Vagina (tissue), 2 donors: ENCODE measurements at regions not wholly inside any gene's neighbourhood (a gene's known extent, or its start where the extent isn't known, plus 50 kb on each side); places are given as distances from the start of the nearest gene placed in this dataset.
"Not testable (repeated sequence)": the region's sequence is repeated elsewhere in the genome, so short reads cannot be mapped to it uniquely, and the experiment has no call there.

Source experiments
- DNase-seq, 2 donors: peaks; one replicate each; pipeline ENCODE4 v3.0.0-alpha.2; 2017; ENCODE audit errors: extremely low spot score in 2 of 2
- H3K27ac ChIP-seq: fragments of 200-600 bp; sonication (generic); one replicate; pipeline ENCODE4 v1.5.1; 2019
- H3K27me3 ChIP-seq: fragments of 200-600 bp; sonication (generic); one replicate; pipeline ENCODE4 v1.5.1; 2019
- H3K36me3 ChIP-seq, 2 donors: fragments of 200-600 bp; sonication (generic); one replicate each; pipeline ENCODE4 v1.5.1; 2017 to 2019
- H3K4me1 ChIP-seq: fragments of 200-600 bp; sonication (generic); one replicate; pipeline ENCODE4 v1.5.1; 2019
- H3K4me3 ChIP-seq, 2 donors: fragments of 200-600 bp; sonication (generic); 1 replicate in 1 of 2; 2 replicates in 1 of 2; pipeline ENCODE4 v1.5.1; 2016 to 2019
- H3K9me3 ChIP-seq: fragments of 200-600 bp; sonication (generic); one replicate; pipeline ENCODE4 v1.5.1; 2019
- CTCF ChIP-seq, 3 experiments: fragments of 450-650 bp in 2 of 3; fragments of 200-600 bp in 1 of 3; sonication (generic) in 1 of 3; IDR thresholded peaks; one replicate each; pipeline ENCODE4 v1.5.1; 2017 to 2019; ENCODE audit warnings: antibody characterized with exemption in 3 of 3, mild to moderate bottlenecking in 2 of 3, moderate library complexity in 2 of 3
- POLR2A ChIP-seq, 2 donors: fragments of 450-650 bp; IDR thresholded peaks; one replicate each; pipeline ENCODE4 v1.6.1; 2017; ENCODE audit warnings: antibody characterized with exemption in 2 of 2, mild to moderate bottlenecking in 2 of 2, moderate library complexity in 2 of 2
- POLR2AphosphoS5 ChIP-seq, 2 donors: sonication (generic); formaldehyde crosslinking; IDR thresholded peaks; one replicate each; pipeline ENCODE4 v1.9.0; 2017; ENCODE audit warnings: antibody characterized with exemption in 2 of 2, mild to moderate bottlenecking in 2 of 2, low read depth in 1 of 2; ENCODE audit not compliant: insufficient read depth in 1 of 2
- intact Hi-C: fragments of 100-400 bp; cut with DNase I; formaldehyde crosslinking; loops from one replicate; pipeline ENCODE4 v1.15.1; 2023

DNA sequence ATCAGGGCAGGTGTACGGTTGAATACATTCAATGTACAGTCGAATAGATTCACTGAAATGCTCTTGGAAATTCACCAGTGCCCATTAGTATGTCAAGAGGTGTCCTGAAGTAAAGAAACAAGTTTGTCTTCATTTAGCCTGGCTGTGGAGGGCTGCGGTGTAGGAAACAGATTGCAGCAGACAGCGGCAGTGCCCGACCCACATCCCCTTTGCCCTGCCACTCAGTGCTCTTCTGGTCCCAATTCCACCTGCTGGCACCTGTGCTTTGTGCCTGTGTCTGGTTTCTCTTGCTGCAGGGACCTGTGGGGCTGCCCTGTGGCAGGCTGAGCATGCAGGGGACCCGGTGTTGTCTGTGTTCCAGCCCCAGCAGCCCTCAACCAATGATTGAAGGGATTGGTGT lies 183.7 kb downstream of the RPS24 start:
- intact Hi-C loops: no loop called here
- Histone ChIP-seq H3K27ac (no peak overlapping the region), H3K27me3 (no peaks in the 10 kb centered on the region), H3K9me3 (no peaks in the 10 kb centered on the region), H3K4me1 (peaks cover 25% of the 10 kb centered on the region), H3K4me3 (no peak overlapping the region), H3K36me3 (no peaks in the 10 kb centered on the region)
- TF ChIP-seq POLR2AphosphoS5 (IDR thresholded peaks at IDR 0.05; ENCODE audit: insufficient read depth in 1 of 2, low read depth in 1 of 2): no peak
- no peak for TF ChIP-seq CTCF (IDR thresholded peaks at IDR 0.05)
- TF ChIP-seq POLR2A (IDR thresholded peaks at IDR 0.05): no peak
- no peak for DNase-seq

DNA sequence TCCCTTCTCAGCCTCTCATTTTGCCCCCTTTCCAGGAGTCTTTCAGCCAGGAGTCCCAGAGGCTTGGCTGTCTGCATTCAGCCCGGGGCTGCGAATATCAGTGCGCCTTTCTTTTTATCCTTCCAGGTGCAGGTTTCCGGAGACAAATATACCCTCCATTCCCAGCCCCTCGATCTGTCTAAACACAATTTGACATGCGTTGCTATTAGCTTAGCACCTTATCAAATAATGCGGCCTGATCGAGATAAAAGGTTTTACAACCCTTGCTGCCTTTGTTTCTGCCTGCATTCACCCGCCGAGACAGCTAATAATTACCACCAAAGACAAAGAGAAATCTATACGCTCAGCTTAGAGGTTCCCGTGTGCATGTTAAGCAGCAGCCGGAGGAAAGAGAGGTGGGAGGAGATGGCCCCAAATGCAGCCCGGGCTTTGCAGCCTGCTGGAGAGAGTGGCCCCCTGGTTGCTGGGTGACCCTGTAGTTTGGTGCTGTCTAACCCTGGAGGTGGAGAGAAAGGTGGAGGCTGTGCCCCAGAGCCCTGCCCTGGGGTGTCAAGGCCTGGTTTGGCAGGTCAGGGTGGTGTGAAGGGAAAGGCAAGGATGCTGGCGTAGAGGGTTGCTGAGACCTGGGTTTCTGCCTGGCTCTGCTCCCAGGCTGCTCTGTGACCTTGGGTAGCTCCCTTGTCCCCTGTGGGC lies 185.3 kb downstream of the RPS24 start:
- H3K4me3 ChIP-seq: no peak overlapping the region
- peaks cover 21% of the 10 kb centered on the region for H3K4me1 ChIP-seq
- no peaks in the 10 kb centered on the region for H3K27me3 ChIP-seq
- no peak for DNase-seq
- intact Hi-C loops: no loop called here
- no peaks in the 10 kb centered on the region for H3K36me3 ChIP-seq
- TF ChIP-seq CTCF (IDR thresholded peaks at IDR 0.05) (no peak), POLR2A (IDR thresholded peaks at IDR 0.05) (no peak), POLR2AphosphoS5 (IDR thresholded peaks at IDR 0.05; ENCODE audit: insufficient read depth in 1 of 2, low read depth in 1 of 2) (no peak)
- H3K27ac ChIP-seq: no peak overlapping the region
- H3K9me3 ChIP-seq: no peaks in the 10 kb centered on the region

DNA sequence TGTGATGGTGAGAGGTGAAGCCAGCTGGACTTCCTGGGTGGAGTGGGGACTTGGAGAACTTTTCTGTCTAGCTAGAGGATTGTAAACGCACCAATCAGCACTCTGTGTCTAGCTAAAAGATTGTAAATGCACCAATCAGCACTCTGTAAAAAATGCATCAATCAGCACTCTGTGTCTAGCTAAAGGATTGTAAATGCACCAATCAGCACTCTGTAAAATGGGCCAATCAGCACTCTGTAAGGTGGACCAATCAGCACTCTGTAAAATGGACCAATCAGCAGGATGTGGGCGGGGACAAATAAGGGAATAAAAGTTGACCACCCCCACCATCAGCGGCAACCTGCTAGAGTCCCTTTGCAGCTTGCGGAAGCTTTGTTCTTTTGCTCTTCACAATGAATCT lies 185.9 kb downstream of the RPS24 start:
- intact Hi-C loops: not testable (repeated sequence)

DNA sequence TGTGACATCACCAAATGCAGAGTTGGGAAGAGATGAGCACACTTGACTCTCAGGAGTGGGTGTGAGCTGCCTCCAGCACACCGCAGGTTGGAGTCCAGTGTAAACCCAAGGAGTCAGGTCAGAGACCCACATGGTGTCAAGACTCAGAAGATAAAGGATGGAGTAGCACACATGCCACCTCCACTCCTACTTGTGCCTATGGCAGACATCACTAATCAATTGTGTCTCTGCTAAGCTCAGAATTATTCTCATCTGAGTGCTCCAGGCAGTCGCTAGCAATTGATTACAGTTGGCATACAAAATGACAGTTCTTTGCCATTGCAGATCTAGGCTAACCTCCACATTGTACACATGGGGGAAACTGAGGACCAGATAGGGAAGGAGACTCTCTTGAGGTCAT lies 187.1 kb downstream of the RPS24 start:
- intact Hi-C loops: no loop called here
- TF ChIP-seq POLR2A (IDR thresholded peaks at IDR 0.05) (no peak), CTCF (IDR thresholded peaks at IDR 0.05) (no peak), POLR2AphosphoS5 (IDR thresholded peaks at IDR 0.05; ENCODE audit: insufficient read depth in 1 of 2, low read depth in 1 of 2) (no peak)
- no peaks in the 10 kb centered on the region for H3K36me3 ChIP-seq
- no peak for DNase-seq
- no peaks in the 10 kb centered on the region for H3K9me3 ChIP-seq
- H3K4me1 ChIP-seq: peaks cover 10% of the 10 kb centered on the region
- H3K27me3 ChIP-seq: no peaks in the 10 kb centered on the region
- no peak overlapping the region for H3K27ac ChIP-seq
- no peak overlapping the region for H3K4me3 ChIP-seq

More for the DNA sequence above, 185.9 kb downstream of the RPS24 start:
- H3K36me3 ChIP-seq, DNase-seq, H3K27me3 ChIP-seq, H3K9me3 ChIP-seq, H3K27ac ChIP-seq, H3K4me3 ChIP-seq: not testable (repeated sequence)
- H3K4me1 ChIP-seq: peaks cover 21% of the 10 kb centered on the region

DNA sequence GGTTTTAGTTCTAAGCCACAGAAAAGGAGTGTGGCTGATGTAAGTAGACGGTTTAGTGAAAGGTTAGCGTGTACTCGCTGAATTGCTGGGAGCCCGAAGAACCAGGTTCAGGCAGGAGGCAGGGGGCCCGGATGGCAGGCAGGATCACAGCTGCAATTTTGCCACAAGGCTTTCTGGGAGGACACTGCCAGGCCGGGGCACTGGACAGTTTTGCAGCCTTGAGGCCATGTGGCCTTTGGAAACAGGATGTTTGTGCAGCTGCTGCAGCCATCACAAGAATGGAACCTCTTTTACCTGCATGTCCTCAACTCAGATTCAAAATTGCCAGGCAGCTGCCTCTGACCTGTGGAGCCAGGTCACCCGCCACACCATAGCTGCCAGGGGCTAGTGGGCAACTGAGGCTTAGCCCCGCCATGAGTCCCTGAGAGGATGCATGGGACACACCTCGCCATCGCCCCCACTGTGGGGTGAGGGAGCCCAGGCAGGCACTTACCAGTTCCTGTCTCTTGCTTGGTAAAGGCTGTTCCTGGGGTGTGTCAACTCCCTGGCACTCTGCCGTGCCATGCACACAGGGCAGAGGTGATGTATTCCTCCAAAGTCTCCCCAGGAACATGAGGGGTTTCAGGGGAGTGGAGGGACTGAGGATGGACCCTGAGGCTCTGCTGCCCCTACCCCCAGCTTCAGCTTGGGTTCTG lies 188.6 kb downstream of the RPS24 start:
- Histone ChIP-seq H3K4me1 (peaks cover 4% of the 10 kb centered on the region), H3K4me3 (no peak overlapping the region), H3K9me3 (no peaks in the 10 kb centered on the region), H3K27me3 (no peaks in the 10 kb centered on the region), H3K36me3 (no peaks in the 10 kb centered on the region), H3K27ac (no peak overlapping the region)
- intact Hi-C loops: no loop called here
- no peak for DNase-seq
- TF ChIP-seq POLR2A (IDR thresholded peaks at IDR 0.05) (no peak), POLR2AphosphoS5 (IDR thresholded peaks at IDR 0.05; ENCODE audit: insufficient read depth in 1 of 2, low read depth in 1 of 2) (no peak), CTCF (IDR thresholded peaks at IDR 0.05) (no peak)
